SK-N-SH (cell line): ENCODE measurements at regions not wholly inside any gene's neighbourhood (a gene's known extent, or its start where the extent isn't known, plus 50 kb on each side); places are given as distances from the start of the nearest gene placed in this dataset.

Source experiments
- EZH2phosphoT487 ChIP-seq: fragments of 200-600 bp; sonication (generic); IDR thresholded peaks from 2 replicates; pipeline ENCODE4 v1.6.1; 2017; ENCODE audit warnings: low read depth, mixed run types, mild to moderate bottlenecking, antibody characterized with exemption, moderate library complexity, borderline replicate concordance
- GABPA ChIP-seq: IDR thresholded peaks from 2 replicates; pipeline ENCODE4 v1.4.0; 2012; ENCODE audit warnings: low read depth, mild to moderate bottlenecking
- JUND ChIP-seq: IDR thresholded peaks from 2 replicates; pipeline ENCODE4 v1.4.0; 2012
- MXI1 ChIP-seq: IDR thresholded peaks from 2 replicates; pipeline ENCODE4 v1.6.1; 2012; ENCODE audit warnings: mild to moderate bottlenecking, low read depth, low read length, improper control_type of control experiment
- NFIC ChIP-seq: IDR thresholded peaks from 2 replicates; pipeline ENCODE4 v1.4.0; 2012; ENCODE audit warnings: borderline replicate concordance
- NRF1 ChIP-seq: IDR thresholded peaks from 2 replicates; pipeline ENCODE4 v1.6.1; 2012; ENCODE audit warnings: low read depth, mild to moderate bottlenecking, low read length
- POLR2AphosphoS5 ChIP-seq: IDR thresholded peaks from 2 replicates; pipeline ENCODE4 v1.6.1; 2012; ENCODE audit warnings: low read depth, low read length
- RAD21 ChIP-seq: IDR thresholded peaks from 2 replicates; pipeline ENCODE4 v1.6.1; 2012; ENCODE audit warnings: mild to moderate bottlenecking, low read length
- RFX5 ChIP-seq: IDR thresholded peaks from 2 replicates; pipeline ENCODE4 v1.6.1; 2012; ENCODE audit warnings: mild to moderate bottlenecking, improper control_type of control experiment, low read length
- RXRA ChIP-seq: IDR thresholded peaks from 2 replicates; pipeline ENCODE4 v1.4.0; 2012; ENCODE audit warnings: low read depth, mild to moderate bottlenecking, borderline replicate concordance
- TF ChIP-seq, protein P1 (sequence below): IDR thresholded peaks from 2 replicates; pipeline ENCODE4 v1.4.0; 2012; ENCODE audit warnings: low read depth, borderline replicate concordance
- TF ChIP-seq, protein P2 (sequence below): IDR thresholded peaks from 2 replicates; pipeline ENCODE4 v1.4.0; 2012; ENCODE audit warnings: low read depth
- TF ChIP-seq, protein P3 (sequence below): fragments of 200-600 bp; sonication (generic); IDR thresholded peaks from 2 replicates; pipeline ENCODE4 v1.6.1; 2017; ENCODE audit warnings: antibody characterized with exemption, mild to moderate bottlenecking, moderate library complexity
- TF ChIP-seq, protein P4 (sequence below): fragments of 150-350 bp; IDR thresholded peaks from 2 replicates; pipeline ENCODE4 v1.6.1; 2017; ENCODE audit warnings: antibody characterized with exemption, low read length, low read depth, borderline replicate concordance

DNA sequence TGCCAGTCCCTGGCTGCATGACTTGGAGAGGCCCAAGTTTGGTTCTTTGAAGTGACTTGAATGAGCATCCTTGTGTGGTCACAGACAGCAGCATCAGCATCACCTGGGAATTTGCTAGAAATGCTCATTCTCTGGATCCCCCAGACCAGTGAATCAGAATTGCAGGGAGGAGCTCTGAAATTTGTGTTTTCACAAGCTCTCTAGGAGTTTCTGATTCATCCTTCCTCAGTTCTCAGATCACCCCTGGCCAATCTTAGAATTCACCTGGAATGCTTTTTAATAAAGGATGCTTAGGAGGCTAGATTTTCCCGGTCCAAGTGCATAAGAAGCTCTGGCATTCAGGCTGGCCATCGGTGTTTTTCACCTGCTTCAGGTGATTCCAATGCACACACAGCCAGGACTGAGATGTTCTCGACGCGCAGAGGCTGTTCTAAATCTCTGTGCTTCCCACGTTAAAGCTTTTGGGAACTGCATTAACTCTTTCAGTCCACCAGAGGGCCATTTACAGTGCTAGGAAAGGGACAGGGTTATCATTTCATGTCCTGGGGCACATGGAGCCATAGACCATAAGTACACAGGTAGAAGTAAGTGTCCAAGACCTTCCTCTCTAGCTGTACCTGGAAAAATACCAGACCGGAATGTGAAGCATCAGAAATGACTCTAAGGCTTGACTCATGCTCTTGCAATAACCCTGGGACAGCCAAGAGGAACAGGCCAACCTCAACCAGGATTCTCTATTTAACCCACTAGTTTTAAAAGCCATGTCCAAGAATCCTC lies 85.7 kb upstream of the XYLT1 start:
- TF ChIP-seq RFX5: no peak
- TF ChIP-seq, protein P1, sequence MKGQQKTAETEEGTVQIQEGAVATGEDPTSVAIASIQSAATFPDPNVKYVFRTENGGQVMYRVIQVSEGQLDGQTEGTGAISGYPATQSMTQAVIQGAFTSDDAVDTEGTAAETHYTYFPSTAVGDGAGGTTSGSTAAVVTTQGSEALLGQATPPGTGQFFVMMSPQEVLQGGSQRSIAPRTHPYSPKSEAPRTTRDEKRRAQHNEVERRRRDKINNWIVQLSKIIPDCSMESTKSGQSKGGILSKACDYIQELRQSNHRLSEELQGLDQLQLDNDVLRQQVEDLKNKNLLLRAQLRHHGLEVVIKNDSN: no peak
- no peak for TF ChIP-seq RXRA
- TF ChIP-seq MXI1: no peak
- no peak for TF ChIP-seq NFIC
- TF ChIP-seq, protein P2, sequence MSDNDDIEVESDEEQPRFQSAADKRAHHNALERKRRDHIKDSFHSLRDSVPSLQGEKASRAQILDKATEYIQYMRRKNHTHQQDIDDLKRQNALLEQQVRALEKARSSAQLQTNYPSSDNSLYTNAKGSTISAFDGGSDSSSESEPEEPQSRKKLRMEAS: no peak
- TF ChIP-seq GABPA: no peak
- TF ChIP-seq, protein P3, sequence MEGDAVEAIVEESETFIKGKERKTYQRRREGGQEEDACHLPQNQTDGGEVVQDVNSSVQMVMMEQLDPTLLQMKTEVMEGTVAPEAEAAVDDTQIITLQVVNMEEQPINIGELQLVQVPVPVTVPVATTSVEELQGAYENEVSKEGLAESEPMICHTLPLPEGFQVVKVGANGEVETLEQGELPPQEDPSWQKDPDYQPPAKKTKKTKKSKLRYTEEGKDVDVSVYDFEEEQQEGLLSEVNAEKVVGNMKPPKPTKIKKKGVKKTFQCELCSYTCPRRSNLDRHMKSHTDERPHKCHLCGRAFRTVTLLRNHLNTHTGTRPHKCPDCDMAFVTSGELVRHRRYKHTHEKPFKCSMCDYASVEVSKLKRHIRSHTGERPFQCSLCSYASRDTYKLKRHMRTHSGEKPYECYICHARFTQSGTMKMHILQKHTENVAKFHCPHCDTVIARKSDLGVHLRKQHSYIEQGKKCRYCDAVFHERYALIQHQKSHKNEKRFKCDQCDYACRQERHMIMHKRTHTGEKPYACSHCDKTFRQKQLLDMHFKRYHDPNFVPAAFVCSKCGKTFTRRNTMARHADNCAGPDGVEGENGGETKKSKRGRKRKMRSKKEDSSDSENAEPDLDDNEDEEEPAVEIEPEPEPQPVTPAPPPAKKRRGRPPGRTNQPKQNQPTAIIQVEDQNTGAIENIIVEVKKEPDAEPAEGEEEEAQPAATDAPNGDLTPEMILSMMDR: peak; percentile 80
- TF ChIP-seq, protein P4, sequence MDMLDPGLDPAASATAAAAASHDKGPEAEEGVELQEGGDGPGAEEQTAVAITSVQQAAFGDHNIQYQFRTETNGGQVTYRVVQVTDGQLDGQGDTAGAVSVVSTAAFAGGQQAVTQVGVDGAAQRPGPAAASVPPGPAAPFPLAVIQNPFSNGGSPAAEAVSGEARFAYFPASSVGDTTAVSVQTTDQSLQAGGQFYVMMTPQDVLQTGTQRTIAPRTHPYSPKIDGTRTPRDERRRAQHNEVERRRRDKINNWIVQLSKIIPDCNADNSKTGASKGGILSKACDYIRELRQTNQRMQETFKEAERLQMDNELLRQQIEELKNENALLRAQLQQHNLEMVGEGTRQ: no peak
- TF ChIP-seq EZH2phosphoT487: no peak
- no peak for TF ChIP-seq NRF1
- TF ChIP-seq POLR2AphosphoS5: no peak
- no peak for TF ChIP-seq JUND
- peak; percentile 73 for TF ChIP-seq RAD21
